Right lobe of liver (tissue), 4 donors: ENCODE measurements at regions not wholly inside any gene's neighbourhood (a gene's known extent, or its start where the extent isn't known, plus 50 kb on each side); places are given as distances from the start of the nearest gene placed in this dataset.

Experiments
- POLR2A ChIP-seq: fragments of 450-650 bp; IDR thresholded peaks from one replicate; pipeline ENCODE4 v1.6.1; 2017; ENCODE audit warnings: antibody characterized with exemption, mild to moderate bottlenecking
- TF ChIP-seq, protein P1 (sequence below), 4 donors: fragments of 200-600 bp in 3 of 4; fragments of 450-650 bp in 1 of 4; IDR thresholded peaks; one replicate each; pipeline versions ENCODE4 v1.5.1 to v1.8.0; 2016 to 2022; ENCODE audit warnings: antibody characterized with exemption in 4 of 4, mild to moderate bottlenecking in 2 of 4
- donor health status: DM: no; HTN: no; CAD: no.
- donor health status: DM: no; HTN: no; CAD: no.
- donor health status: DM: no; HTN: yes; CAD: no.

DNA sequence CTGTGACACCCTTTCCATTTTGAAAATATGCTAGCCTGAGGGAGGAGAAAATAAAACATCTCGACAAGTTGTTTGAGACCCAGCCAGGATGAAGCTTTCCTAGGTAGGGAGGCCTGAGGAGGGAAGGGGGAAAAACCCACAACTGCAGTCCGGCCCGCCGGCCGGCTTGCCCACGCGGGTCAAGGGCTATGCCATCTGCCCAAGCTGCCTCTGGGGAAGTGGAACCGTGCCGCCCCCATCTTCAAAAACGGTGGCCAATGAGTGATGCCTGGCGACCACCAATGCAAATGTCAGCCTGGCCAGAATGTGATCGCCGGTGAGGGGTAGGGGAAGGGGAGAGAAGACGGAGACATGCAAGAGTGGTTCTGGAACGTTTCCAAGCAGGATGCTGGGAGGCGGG is 263.5 kb upstream of the ALG10B start:
- TF ChIP-seq, protein P1, sequence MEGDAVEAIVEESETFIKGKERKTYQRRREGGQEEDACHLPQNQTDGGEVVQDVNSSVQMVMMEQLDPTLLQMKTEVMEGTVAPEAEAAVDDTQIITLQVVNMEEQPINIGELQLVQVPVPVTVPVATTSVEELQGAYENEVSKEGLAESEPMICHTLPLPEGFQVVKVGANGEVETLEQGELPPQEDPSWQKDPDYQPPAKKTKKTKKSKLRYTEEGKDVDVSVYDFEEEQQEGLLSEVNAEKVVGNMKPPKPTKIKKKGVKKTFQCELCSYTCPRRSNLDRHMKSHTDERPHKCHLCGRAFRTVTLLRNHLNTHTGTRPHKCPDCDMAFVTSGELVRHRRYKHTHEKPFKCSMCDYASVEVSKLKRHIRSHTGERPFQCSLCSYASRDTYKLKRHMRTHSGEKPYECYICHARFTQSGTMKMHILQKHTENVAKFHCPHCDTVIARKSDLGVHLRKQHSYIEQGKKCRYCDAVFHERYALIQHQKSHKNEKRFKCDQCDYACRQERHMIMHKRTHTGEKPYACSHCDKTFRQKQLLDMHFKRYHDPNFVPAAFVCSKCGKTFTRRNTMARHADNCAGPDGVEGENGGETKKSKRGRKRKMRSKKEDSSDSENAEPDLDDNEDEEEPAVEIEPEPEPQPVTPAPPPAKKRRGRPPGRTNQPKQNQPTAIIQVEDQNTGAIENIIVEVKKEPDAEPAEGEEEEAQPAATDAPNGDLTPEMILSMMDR (IDR thresholded peaks at IDR 0.05): no peak
- TF ChIP-seq POLR2A: no peak
